Heart left ventricle (tissue), 13 donors: ENCODE measurements at regions not wholly inside any gene's neighbourhood (a gene's known extent, or its start where the extent isn't known, plus 50 kb on each side); places are given as distances from the start of the nearest gene placed in this dataset.

Source experiments
- POLR2A ChIP-seq, 2 donors: fragments of 450-650 bp; IDR thresholded peaks; one replicate each; pipeline ENCODE4 v1.6.1; 2017; ENCODE audit warnings: antibody characterized with exemption in 2 of 2, mild to moderate bottlenecking in 2 of 2, moderate library complexity in 2 of 2
- TF ChIP-seq, protein P1 (sequence below), 12 donors: fragments of 200-600 bp; sonication (generic) in 4 of 12; IDR thresholded peaks; one replicate each; pipeline versions ENCODE4 v1.5.0 to v1.8.0; 2018 to 2022; ENCODE audit warnings: antibody characterized with exemption in 12 of 12, mild to moderate bottlenecking in 5 of 12
- donor health status: ischemic (EF 13 %, LVEDD 7.1; RV severe dilation, severe dysfunction).
- donor health status: DM: no; HTN: yes; CAD: no.
- donor health status: DM: no; HTN: no; CAD: no.
- donor health status: ischemic (EF 25% LVEDD 6.9; RV normal size, moderate dysfunction).
- donor health status: ischemic (EF 25% LVEDD 5.7; RV mildly dilated, moderate dysfunction).
- donor health status: ischemic (EF 35%, LVEDD 5.7; RV mildly dilated, moderate dysfunction).
- donor health status: nonischemic (EF 11% LVEDD 7.7; RV severe dilation, severe dysfunction).
- donor health status: DM: yes; HTN: yes; CAD: no.
- donor health status: PGD.
- donor health status: ischemic (EF 29% LVEDD 5.4; RV normal size, mild dysfunction).
- donor health status: nonischemic (EF 23%, LVEDD 6.1; RV moderate dilation, normal function).

DNA sequence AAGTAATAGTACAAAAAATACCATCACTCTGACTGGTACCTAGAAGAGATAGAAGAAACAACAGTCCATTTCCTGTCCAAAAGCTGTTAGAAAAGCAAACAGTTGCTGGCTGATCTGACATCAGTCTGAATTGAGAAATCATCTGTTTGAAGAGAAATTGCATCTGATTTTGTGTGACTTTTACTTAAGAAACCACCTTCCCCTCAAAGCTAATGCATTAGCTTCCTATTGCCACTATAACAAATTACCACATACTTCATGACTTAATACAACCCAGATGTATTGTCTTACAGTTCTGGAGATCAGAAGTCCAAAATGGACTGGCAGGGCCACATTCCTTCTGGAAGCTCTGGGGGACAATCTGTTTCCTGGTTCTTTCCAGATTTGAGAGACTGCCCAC is 385.9 kb upstream of the TLE4 start:
- no peak for TF ChIP-seq POLR2A (IDR thresholded peaks at IDR 0.05)
- TF ChIP-seq, protein P1, sequence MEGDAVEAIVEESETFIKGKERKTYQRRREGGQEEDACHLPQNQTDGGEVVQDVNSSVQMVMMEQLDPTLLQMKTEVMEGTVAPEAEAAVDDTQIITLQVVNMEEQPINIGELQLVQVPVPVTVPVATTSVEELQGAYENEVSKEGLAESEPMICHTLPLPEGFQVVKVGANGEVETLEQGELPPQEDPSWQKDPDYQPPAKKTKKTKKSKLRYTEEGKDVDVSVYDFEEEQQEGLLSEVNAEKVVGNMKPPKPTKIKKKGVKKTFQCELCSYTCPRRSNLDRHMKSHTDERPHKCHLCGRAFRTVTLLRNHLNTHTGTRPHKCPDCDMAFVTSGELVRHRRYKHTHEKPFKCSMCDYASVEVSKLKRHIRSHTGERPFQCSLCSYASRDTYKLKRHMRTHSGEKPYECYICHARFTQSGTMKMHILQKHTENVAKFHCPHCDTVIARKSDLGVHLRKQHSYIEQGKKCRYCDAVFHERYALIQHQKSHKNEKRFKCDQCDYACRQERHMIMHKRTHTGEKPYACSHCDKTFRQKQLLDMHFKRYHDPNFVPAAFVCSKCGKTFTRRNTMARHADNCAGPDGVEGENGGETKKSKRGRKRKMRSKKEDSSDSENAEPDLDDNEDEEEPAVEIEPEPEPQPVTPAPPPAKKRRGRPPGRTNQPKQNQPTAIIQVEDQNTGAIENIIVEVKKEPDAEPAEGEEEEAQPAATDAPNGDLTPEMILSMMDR (IDR thresholded peaks at IDR 0.05) = no peak
